AG04450 (cell line): ENCODE measurements at regions not wholly inside any gene's neighbourhood (a gene's known extent, or its start where the extent isn't known, plus 50 kb on each side); places are given as distances from the start of the nearest gene placed in this dataset.

ENCODE experiments used
- CTCF ChIA-PET: fragments of 300-600, 350-600 bp; formaldehyde crosslinking; extraction: SDS; loops from one replicate; lab custom pipeline; 2022; ENCODE audit warnings: antibody characterized with exemption, inconsistent platforms; lab: Charles Lee
- POLR2A ChIA-PET: fragments of 350-600 bp; formaldehyde crosslinking; extraction: SDS; loops from one replicate; lab custom pipeline; 2021; ENCODE audit warnings: antibody characterized with exemption, inconsistent platforms; lab: Yijun Ruan, JAX
- DNase-seq: peaks from one replicate; pipeline ENCODE4 v3.0.0-alpha.2; 2011; ENCODE audit warnings: low read depth, low spot score
- H3K27ac ChIP-seq: one replicate; pipeline ENCODE4 v1.5.1; 2012; ENCODE audit warnings: low read depth, low read length, control low read depth
- H3K27me3 ChIP-seq: one replicate; pipeline ENCODE4 v1.6.0; 2012; ENCODE audit warnings: low read length; ENCODE audit not compliant: control insufficient read depth, insufficient read depth
- H3K4me3 ChIP-seq: 2 replicates; pipeline ENCODE4 v1.5.1; 2011; ENCODE audit warnings: mild to moderate bottlenecking, low read depth, low read length, control low read depth
- H3K9me3 ChIP-seq: 2 replicates; pipeline ENCODE4 v1.5.1; 2012; ENCODE audit warnings: low read length; ENCODE audit not compliant: control insufficient read depth, insufficient read depth
- TF ChIP-seq, protein P1 (sequence below): IDR thresholded peaks from 2 replicates; pipeline ENCODE4 v1.5.1; 2011; ENCODE audit warnings: low read depth, low read length, control low read depth, inconsistent platforms

DNA sequence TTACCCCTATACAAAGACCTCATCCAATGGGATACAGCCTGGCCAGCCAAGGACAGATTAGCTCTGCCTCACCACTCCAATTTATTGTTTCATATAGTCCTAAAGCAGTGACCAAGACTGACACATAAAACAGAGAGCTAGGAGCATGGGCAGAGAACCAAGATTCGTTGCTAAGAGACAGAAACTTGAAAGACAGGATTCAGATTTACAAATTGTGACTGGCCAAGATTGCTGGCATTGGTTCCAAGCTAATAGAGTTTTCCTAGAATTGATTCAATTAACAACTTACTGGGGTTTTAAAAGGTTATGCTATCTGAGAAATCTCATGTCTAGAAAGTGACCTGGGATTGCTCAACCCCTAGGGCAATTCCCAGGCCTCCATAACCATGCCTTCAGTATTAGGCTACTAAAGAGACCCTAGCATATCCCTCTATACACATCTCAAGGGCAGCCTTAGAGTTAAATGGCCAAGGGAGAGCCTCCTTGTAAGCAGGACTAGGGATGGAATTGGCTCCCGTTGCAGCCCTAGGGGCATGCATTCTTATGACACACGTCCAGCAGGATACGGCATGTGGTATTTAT lies 75.6 kb downstream of the ICOS start:
- TF ChIP-seq, protein P1, sequence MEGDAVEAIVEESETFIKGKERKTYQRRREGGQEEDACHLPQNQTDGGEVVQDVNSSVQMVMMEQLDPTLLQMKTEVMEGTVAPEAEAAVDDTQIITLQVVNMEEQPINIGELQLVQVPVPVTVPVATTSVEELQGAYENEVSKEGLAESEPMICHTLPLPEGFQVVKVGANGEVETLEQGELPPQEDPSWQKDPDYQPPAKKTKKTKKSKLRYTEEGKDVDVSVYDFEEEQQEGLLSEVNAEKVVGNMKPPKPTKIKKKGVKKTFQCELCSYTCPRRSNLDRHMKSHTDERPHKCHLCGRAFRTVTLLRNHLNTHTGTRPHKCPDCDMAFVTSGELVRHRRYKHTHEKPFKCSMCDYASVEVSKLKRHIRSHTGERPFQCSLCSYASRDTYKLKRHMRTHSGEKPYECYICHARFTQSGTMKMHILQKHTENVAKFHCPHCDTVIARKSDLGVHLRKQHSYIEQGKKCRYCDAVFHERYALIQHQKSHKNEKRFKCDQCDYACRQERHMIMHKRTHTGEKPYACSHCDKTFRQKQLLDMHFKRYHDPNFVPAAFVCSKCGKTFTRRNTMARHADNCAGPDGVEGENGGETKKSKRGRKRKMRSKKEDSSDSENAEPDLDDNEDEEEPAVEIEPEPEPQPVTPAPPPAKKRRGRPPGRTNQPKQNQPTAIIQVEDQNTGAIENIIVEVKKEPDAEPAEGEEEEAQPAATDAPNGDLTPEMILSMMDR, result no peak
- CTCF ChIA-PET, result no interaction called here
- Histone ChIP-seq H3K27ac (no peak overlapping the region), H3K27me3 (no peaks in the 10 kb centered on the region), H3K4me3 (no peak overlapping the region), H3K9me3 (no peaks in the 10 kb centered on the region)
- no peak for DNase-seq
- POLR2A ChIA-PET, result no interaction called here

DNA sequence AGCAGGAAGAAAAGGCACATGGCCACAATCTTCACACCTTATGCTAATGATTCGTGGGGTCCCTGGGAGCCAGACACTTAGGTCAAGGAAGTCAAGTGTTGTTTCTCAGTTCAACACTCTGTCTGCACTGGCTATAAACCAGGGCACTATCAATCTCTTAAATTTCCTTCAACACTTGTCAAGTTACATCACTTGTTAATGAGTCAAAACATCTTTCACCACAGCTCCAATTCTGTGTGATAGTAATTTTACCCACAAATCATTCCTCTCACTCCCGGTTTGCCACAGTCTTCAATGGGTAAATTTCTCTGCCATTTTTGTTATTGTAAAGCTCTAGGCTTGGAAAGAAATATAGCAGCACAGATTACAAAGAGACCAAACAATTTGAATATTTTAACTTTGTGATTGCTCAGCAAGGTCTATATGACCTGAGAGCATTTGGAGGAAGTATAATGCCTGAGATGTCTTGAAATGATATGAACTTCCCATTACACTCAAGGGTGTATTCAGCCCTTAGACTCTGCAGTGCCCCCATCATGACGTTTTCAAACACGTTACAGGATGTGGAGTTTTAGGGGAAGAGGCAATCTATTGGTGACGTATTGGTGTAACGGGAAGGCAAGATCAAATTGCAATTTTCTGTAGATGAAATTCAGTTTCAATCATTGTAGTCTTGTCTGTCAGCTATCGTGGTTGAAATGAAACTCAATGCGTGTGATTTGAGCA lies 78.7 kb downstream of the ICOS start:
- peaks cover 2% of the 10 kb centered on the region for H3K27me3 ChIP-seq
- H3K27ac ChIP-seq, result no peak overlapping the region
- TF ChIP-seq, protein P1, result no peak
- CTCF ChIA-PET, result no interaction called here
- H3K4me3 ChIP-seq, result no peak overlapping the region
- POLR2A ChIA-PET, result no interaction called here
- H3K9me3 ChIP-seq, result no peaks in the 10 kb centered on the region
- no peak for DNase-seq

DNA sequence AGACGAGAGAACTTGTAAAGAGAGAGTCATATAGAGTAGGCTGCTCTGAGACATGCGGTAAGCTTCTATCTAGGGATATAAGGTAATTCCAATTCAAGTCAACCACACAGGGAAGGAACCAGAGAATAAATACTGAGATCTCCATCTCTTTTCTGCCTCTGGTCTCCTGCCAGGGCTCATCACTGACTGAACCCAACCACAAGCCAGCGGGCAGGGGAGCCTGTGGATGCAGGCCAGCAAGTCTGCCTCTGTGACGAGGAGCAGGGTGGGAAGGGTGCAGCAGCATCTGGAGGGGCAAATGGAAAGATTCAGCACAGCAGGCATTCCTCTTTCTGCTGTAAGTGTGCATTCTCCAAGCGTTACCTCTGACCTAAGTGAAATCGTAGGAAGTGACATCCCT lies 82.2 kb downstream of the ICOS start:
- DNase-seq, result no peak
- CTCF ChIA-PET, result no interaction called here

DNA sequence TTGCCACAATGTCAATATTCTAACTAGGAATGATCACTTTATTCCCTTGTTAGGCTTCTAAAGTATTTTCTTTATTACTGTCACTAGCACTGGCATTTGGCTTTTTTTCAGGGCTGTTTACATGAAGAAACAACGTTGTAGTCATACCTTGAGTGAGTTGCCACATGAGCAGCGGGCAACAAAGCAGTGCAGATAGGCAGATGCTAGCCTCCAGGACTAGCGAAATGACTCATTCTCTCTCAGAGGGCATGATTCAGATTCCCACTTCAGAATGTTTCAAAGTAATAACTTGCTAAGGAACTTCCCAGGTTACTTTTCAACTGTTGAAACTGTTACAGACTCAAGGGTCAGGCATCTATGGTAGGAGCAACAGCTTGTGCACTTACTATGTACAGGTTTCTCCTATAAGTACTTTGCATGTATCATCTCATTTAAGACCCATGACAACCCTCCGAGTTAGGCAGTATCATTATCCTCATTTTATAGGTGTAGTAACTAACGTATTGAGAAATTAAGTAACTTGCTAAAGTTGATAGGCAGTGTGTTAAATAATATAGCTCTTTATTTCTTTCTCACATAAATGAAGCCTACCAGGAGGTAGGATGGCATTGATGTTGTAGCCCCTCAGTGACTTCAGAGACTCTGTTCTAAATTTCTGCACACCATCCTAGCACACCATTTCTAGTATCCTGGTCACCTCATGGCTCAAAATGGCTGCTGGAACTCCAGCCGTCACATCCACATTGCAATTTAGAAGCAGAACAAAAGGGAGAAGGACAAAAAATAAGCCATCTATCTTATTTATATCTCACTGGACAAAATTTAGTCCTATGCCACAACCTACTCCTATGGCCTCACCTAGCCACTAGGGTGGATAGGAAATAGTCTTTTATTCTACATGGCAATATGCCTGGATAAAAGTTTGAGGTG lies 83.3 kb downstream of the ICOS start:
- TF ChIP-seq, protein P1, result no peak
- H3K27me3 ChIP-seq, result peaks cover 5% of the 10 kb centered on the region
- no peak overlapping the region for H3K27ac ChIP-seq
- no peak overlapping the region for H3K4me3 ChIP-seq
- no peak for DNase-seq
- CTCF ChIA-PET, result interaction anchor here (0.6 kb wide), 1 partner anchor 1045 kb away, joined by 3 read pairs; no protein-coding TSS in a partner anchor
- no peaks in the 10 kb centered on the region for H3K9me3 ChIP-seq
- POLR2A ChIA-PET, result no interaction called here

More for the DNA sequence above, 82.2 kb downstream of the ICOS start:
- no peak overlapping the region for H3K27ac ChIP-seq
- H3K4me3 ChIP-seq, result no peak overlapping the region
- peaks cover 5% of the 10 kb centered on the region for H3K27me3 ChIP-seq
- POLR2A ChIA-PET, result no interaction called here
- no peaks in the 10 kb centered on the region for H3K9me3 ChIP-seq
- TF ChIP-seq, protein P1, result no peak
